HG02623 (cell line): ENCODE measurements at regions not wholly inside any gene's neighbourhood (a gene's known extent, or its start where the extent isn't known, plus 50 kb on each side); places are given as distances from the start of the nearest gene placed in this dataset.
"Not testable (repeated sequence)": the region's sequence is repeated elsewhere in the genome, so short reads cannot be mapped to it uniquely, and the experiment has no call there.

Source experiments
- ATAC-seq: cut with Tn5 transposase; IDR thresholded peaks from one replicate; pipeline ENCODE4 v1.9.1; 2021; ENCODE audit warnings: moderate library complexity; ENCODE audit not compliant: unreplicated experiment

- ATAC-seq: no peak
Measured at GRCh38 chr1:78240755-78241154, 195.0 kb downstream of the GIPC2 start.

DNA sequence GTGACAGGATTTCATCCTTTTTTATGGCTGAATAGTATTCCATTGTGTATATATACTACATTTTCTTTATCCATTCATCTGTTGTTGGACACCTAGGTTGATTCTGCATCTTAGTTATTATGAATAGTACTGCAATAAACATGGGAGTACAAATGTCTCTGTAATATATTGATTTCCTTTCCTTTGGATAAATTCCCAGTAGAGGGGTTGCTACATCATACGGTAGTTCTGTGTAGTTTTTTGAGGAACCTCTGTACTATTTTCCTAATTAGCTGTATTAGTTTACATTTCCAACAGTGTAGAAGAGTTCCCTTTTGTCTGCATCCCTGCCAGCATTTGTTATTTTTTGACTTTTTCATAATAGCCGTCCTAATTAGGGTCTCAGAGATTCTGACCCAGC is 201.3 kb downstream of the GIPC2 start:
- no peak for ATAC-seq

DNA sequence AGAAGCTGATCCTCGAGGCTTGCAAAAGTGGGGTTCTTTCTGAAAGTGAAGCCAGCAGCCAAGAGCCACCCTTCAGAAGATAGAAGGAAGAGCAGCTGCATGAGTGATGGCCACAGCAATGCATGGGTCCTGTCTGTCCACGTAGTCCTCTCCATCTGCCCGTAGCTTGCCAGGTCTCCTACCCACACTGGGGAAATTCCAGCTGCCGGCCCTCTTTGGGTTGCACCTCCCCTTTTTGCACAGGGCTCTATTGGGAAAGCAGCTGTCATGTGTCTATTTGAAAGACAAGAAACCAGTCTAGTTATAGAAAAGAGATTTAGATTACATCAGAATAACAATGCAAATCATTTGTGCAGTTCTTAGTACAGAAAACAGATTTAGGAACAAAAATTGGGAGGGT is 204.4 kb downstream of the GIPC2 start:
- ATAC-seq: no peak

DNA sequence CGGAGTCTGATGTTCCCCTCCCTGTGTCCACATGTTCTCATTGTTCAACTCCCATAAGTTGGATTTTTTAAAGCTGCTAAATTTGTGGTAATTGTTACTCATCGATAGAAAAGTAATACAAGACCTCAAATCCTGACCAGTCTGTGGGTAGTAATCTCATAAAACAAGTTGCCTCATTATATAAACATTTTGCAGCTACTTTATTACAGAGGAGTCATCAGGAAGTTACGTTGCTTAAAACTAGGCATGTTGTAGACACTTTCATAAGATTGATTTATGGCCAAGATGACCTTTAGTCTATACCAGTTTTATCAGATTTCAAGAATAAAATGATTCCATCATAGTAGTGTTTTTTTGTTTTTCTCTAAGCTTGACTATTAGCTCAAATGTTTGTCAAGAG is 208.8 kb downstream of the GIPC2 start:
- no peak for ATAC-seq

- no peak for ATAC-seq
Measured at GRCh38 chr1:78255383-78255782, 209.6 kb downstream of the GIPC2 start.

GRCh38 chr1:78255846-78256245 is 210.1 kb downstream of the GIPC2 start:
- no peak for ATAC-seq

GRCh38 chr1:78263459-78263858 is 217.7 kb downstream of the GIPC2 start:
- no peak for ATAC-seq

DNA sequence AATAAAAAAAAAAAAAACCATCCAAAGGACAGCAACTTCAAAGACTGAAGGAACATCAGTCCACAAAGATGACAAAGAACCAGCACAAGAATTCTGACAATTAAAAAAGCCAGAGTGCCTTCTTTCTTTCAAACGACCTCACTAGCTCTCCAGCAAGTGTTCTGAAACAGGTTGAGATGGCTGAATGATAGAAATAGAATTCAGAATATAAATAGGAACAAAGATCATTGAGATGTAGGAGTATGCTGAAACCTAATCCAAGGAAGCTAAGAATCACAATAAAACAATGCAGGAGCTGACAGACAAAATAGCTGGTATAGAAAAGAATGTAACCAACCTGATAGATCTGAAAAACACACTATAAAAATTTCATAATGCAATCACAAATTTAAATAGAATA is 218.2 kb downstream of the GIPC2 start:
- no peak for ATAC-seq

DNA sequence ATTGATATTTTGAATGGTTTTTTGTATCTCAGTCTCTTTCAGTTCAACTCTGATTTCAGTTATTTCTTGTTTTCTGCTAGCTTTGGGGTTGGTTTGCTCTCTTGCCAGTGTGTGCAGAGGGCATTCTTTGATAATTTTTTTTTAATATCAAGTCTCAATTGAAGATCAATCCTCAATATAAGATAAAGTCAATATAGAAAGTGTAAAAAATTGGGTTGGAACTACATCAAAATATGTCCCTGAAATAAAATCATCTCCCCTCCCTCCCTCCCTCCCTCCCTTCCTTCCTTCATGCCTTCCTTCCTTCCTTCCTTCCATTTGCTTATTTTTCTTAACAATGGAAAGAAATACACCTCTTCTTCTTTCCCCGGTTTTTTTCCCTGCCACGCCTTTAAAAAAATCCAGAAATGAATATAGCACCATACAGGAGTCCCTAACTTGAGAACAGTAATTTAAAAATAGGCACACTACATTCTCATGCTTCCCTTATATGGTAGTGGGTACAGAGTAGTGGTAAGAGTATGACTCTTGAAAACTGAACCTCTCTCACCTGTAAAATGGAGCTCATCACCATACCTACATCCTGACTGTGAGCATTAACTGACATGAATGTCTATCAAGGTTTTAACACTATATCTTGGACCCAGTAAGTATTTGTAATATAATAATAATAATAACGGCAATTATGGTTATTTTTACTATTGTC is 221.9 kb downstream of the GIPC2 start:
- no peak for ATAC-seq

- ATAC-seq: no peak
Measured at GRCh38 chr1:78269591-78269990, 221.2 kb upstream of the PTGFR start.

DNA sequence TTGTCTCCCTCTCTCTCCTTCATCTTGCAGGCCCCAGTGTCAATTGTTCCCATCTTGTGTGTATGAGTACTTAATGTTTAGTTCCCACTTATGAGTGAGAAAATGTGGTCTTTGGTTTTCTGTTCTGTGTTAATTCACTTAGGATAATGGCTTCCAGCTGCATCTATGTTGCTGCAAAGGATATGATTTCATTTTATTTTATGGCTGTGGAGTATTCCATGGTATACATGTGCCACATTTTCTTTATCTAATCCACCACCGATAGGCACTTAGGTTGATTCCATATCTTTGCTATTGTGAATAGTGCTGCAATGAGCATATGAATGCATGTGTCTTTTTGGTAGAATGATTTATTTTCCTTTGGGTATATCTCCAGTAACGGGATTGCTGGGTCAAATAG is 219.4 kb upstream of the PTGFR start:
- not testable (repeated sequence) for ATAC-seq

DNA sequence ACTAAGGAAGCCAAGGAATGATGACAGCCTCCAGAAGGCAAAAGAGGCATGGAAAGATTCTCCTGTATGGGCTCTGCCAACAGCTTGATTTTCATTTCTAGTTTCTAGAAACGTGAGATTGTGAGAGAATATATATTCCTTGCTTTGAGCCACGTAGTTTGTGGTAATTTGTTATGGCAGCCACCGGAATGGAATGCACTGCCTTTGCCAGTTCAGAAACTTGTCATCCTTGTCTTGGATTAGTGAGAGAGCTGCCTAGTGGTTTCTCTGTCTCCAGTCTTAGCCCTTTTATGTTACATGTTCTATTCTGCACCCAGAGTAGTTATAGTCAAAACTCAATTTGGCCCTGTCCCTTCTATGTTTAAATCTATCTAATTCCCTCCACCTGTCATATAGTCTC is 216.0 kb upstream of the PTGFR start:
- ATAC-seq: no peak

- ATAC-seq: no peak
Measured at GRCh38 chr1:78275456-78275855, 215.3 kb upstream of the PTGFR start.

DNA sequence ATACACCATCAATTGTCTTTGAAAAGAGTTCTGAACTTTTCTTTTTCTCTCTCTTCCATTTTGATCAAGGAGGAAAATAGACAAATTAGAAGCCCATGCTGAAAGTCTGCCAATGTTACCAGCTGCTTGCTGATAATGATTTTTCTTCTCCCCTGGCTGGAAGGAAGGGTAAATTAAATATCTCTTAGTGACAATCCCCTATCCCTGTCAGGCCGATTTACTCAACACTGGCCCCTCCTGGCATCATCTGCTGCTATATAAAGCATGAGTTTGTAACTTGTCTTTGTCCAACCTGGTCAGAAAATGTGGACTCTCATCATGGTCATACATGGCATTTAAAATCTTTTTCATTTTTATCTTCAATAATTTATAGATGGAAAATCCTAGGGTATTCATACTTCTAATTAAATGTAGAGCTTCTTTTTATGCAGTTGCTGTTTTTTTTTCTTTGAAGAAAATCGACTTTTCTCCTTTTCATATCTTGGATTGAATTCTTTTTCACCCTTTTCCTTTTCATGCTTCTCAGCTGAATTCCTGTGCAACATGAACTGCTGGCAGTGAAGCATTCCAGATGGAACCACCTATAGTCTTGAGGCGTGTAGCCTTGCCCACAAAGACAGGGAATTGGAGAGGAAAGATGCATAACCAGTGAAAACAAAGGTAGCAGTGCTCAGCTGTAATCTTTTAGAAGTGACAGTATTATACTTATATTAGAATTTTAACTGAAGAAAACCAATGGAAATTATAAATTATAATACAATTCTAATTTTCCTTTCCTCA is 214.7 kb upstream of the PTGFR start:
- no peak for ATAC-seq

- ATAC-seq: no peak
Measured at GRCh38 chr1:78277253-78277652, 213.5 kb upstream of the PTGFR start.

GRCh38 chr1:78279051-78279450 is 211.7 kb upstream of the PTGFR start:
- no peak for ATAC-seq

- ATAC-seq: no peak
Measured at GRCh38 chr1:78280626-78281025, 210.1 kb upstream of the PTGFR start.

DNA sequence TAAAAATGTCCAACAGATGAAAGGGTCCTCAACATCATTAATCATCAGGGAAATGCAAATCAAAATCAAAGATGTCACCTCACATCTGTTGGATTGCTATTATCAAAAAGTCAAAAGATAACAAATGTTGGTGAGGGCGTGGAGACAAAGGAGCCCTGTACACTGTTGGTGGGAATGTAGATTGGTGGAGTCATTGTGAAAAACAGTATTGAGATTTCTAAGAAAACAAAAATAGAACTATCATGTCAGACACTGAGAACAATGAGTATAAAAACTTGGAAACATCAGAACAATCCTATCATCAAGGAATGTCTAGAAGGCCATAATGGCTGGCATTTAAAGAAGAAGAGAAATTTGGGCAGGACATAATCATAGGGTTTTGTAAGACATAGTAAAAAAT is 209.2 kb upstream of the PTGFR start:
- no peak for ATAC-seq

- ATAC-seq: no peak
Measured at GRCh38 chr1:78283691-78284090, 207.1 kb upstream of the PTGFR start.

GRCh38 chr1:78284354-78284753 is 206.4 kb upstream of the PTGFR start:
- ATAC-seq: no peak

DNA sequence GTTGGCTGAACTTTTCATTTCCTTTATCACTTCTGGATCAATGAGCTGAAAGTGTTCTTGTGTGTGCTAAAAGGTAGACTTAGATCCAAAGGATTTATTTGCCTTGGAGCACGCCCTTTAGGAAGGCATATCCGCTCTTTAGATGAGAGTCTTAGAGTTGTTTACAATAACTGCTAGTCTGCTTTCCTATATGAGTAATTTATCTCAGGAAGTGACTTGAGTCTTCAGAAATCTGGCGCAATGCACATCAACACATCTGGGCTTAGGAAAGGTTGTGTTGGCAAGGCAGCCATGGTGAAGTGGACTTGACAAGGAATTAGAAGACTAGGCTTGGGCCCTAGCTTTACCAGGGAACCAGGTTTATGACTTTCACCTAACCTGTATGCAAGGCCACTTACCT is 204.1 kb upstream of the PTGFR start:
- ATAC-seq: no peak

DNA sequence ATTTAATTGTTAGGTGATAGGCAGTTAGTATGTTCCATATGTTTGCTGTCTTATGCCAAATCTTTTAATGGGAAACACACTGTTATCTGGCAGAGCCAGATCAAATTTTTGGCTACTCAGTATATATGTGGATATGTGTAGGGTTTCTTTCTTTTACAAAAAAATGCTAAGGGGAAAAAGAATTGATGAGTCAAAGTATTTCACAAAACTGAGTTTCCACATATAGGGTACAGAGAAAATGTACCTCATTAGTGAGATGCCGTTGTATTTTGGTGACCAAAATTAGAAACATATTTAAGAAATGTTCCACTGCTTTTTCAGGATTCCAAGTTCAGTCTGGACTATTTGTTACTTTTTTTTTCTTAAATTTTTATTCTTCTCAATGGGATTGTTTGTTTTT is 201.2 kb upstream of the PTGFR start:
- no peak for ATAC-seq

DNA sequence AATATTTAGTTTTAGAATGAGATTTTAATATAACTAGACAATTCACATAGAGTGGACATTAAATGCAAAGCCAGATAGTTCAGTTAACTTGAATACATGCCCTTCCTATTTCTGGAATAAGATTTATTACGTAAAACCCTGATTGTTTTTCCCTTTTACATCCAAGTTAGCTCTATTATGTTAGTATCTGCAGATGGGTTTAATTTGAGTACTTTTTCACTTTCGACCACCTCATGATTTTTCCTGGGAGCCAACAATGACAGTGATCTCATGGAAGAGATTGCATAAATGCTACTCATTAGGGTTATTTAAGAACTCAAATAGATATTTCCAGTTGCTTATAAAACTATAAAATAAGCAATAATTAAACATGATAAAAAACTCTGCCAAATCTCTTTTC is 199.4 kb upstream of the PTGFR start:
- ATAC-seq: no peak
